A549 (cell line): ENCODE measurements at regions not wholly inside any gene's neighbourhood (a gene's known extent, or its start where the extent isn't known, plus 50 kb on each side); places are given as distances from the start of the nearest gene placed in this dataset.

Source experiments
- ATAC-seq, 2 experiments: fragments of 200-7000 bp in 1 of 2; fragments of >200 bp in 1 of 2; cut with Nextera tagmentation in 1 of 2; cut with Tn5 transposase in 1 of 2; 3 replicates each; pipeline versions ENCODE4 v1.8.0 to v1.9.1; 2018 to 2020; ENCODE audit warnings: mild to moderate bottlenecking in 1 of 2, moderate library complexity in 1 of 2
- CTCF ChIA-PET: fragments of 300-600 bp; sonication (Branson Sonifier 250); formaldehyde crosslinking; extraction: SDS; loops from one replicate; lab custom pipeline; 2021; ENCODE audit warnings: antibody characterized with exemption, inconsistent platforms; lab: Yijun Ruan, JAX
- POLR2A ChIA-PET: fragments of 350-600 bp; formaldehyde crosslinking; extraction: SDS; loops from one replicate; lab custom pipeline; 2021; ENCODE audit warnings: antibody characterized with exemption, inconsistent platforms; lab: Yijun Ruan, JAX
- DNase-seq, 2 experiments: peaks; one replicate each; pipeline versions ENCODE4 v3.0.0 to v3.0.0-alpha.2; 2011 to 2016; ENCODE audit warnings: low read depth in 1 of 2, low spot score in 1 of 2
- FAIRE-seq: peaks from 2 replicates; lab custom pipeline; 2011; peaks lifted over from hg19 to GRCh38; lab: Jason Lieb, UNC
- H3K27ac ChIP-seq, 2 experiments: fragments of >200 bp; sonication (Bioruptor Twin); formaldehyde crosslinking; 3 replicates each; pipeline ENCODE4 v1.5.1; 2016 to 2017
- H3K4me1 ChIP-seq: fragments of >200 bp; sonication (Bioruptor Twin); formaldehyde crosslinking; 3 replicates; pipeline ENCODE4 v1.6.1; 2016
- H3K4me2 ChIP-seq: fragments of >200 bp; sonication (Bioruptor Twin); formaldehyde crosslinking; 3 replicates; pipeline ENCODE4 v1.6.1; 2016
- H3K4me3 ChIP-seq: fragments of >200 bp; sonication (Bioruptor Twin); formaldehyde crosslinking; 3 replicates; pipeline ENCODE4 v1.5.1; 2016
- H3K9me3 ChIP-seq: fragments of >200 bp; sonication (Bioruptor Twin); formaldehyde crosslinking; 3 replicates; pipeline ENCODE4 v1.6.1; 2016
- BHLHE40 ChIP-seq: IDR thresholded peaks from 2 replicates; pipeline ENCODE4 v1.6.1; 2012; ENCODE audit warnings: low read depth, low read length, inconsistent platforms
- CBX2 ChIP-seq: fragments of 200-600 bp; sonication (generic); IDR thresholded peaks from 2 replicates; pipeline ENCODE4 v1.6.1; 2016; ENCODE audit warnings: low read depth, mild to moderate bottlenecking, borderline replicate concordance
- CEBPB ChIP-seq, 2 experiments: fragments of >200 bp in 1 of 2; sonication (Bioruptor Twin) in 1 of 2; formaldehyde crosslinking in 1 of 2; IDR thresholded peaks; 2 replicates each; pipeline ENCODE4 v1.6.1; 2012 to 2016
- CHD2 ChIP-seq: fragments of 150-350 bp; IDR thresholded peaks from 2 replicates; pipeline ENCODE4 v1.6.1; 2014; ENCODE audit warnings: low read length; ENCODE audit not compliant: partially characterized antibody
- EHF ChIP-seq: fragments of 250-450 bp; sonication (Bioruptor Pico); IDR thresholded peaks from 2 replicates; pipeline ENCODE4 v1.5.0; 2020; ENCODE audit warnings: mild to moderate bottlenecking
- EHMT2 ChIP-seq: fragments of 200-600 bp; sonication (generic); IDR thresholded peaks from 2 replicates; pipeline ENCODE4 v1.6.1; 2016; ENCODE audit warnings: antibody characterized with exemption, low read depth, mild to moderate bottlenecking, moderate library complexity
- EP300 ChIP-seq, 2 experiments: fragments of >200 bp; sonication (Bioruptor Twin); formaldehyde crosslinking; IDR thresholded peaks; 2 replicates in 1 of 2; 3 replicates in 1 of 2; pipeline ENCODE4 v1.6.1; 2016 to 2017
- ESRRA ChIP-seq: fragments of 150-350 bp; IDR thresholded peaks from 2 replicates; pipeline ENCODE4 v1.6.1; 2014; ENCODE audit warnings: mild to moderate bottlenecking, low read length, borderline replicate concordance
- FOSL2 ChIP-seq, 2 experiments: fragments of 450-650 bp in 1 of 2; fragments of >200 bp in 1 of 2; sonication (Bioruptor Twin) in 1 of 2; formaldehyde crosslinking; IDR thresholded peaks; 2 replicates each; pipeline versions ENCODE4 v1.5.0 to v1.6.1; 2016 to 2020; ENCODE audit warnings: mild to moderate bottlenecking in 1 of 2, moderate library complexity in 1 of 2
- FOXS1 ChIP-seq: fragments of 250-450 bp; sonication (Bioruptor Pico); IDR thresholded peaks from 2 replicates; pipeline ENCODE4 v1.5.0; 2020; ENCODE audit warnings: mild to moderate bottlenecking, moderate library complexity
- JUN ChIP-seq, 2 experiments: fragments of >200 bp; sonication (Bioruptor Twin); formaldehyde crosslinking; IDR thresholded peaks; 2 replicates in 1 of 2; 3 replicates in 1 of 2; pipeline ENCODE4 v1.6.1; 2016 to 2017
- KDM1A ChIP-seq: fragments of 200-600 bp; sonication (generic); IDR thresholded peaks from 2 replicates; pipeline ENCODE4 v1.6.1; 2016; ENCODE audit warnings: low read depth, mild to moderate bottlenecking
- MAZ ChIP-seq: fragments of 150-350 bp; IDR thresholded peaks from 2 replicates; pipeline ENCODE4 v1.6.1; 2014; ENCODE audit warnings: antibody characterized with exemption, low read depth, low read length, borderline replicate concordance
- MYC ChIP-seq: IDR thresholded peaks from 2 replicates; pipeline ENCODE4 v1.6.1; 2012; ENCODE audit warnings: mild to moderate bottlenecking, inconsistent platforms, low read length, improper control_type of control experiment, borderline replicate concordance
- NFE2L2 ChIP-seq: fragments of 150-350 bp; conservative IDR thresholded peaks from 2 replicates; pipeline ENCODE4 v1.6.1; 2014; ENCODE audit warnings: low read length
- PHF8 ChIP-seq: fragments of 200-600 bp; sonication (generic); IDR thresholded peaks from 2 replicates; pipeline ENCODE4 v1.6.1; 2016; ENCODE audit warnings: low read depth, mild to moderate bottlenecking, antibody characterized with exemption, moderate library complexity, borderline replicate concordance
- POLR2A ChIP-seq: IDR thresholded peaks from 2 replicates; pipeline ENCODE4 v1.6.1; 2012; ENCODE audit warnings: mild to moderate bottlenecking, low read length
- TFCP2L1 ChIP-seq: fragments of 250-450 bp; sonication (Bioruptor Pico); IDR thresholded peaks from 2 replicates; pipeline ENCODE4 v1.5.0; 2021; ENCODE audit warnings: mild to moderate bottlenecking
- TP53 ChIP-seq: fragments of 250-450 bp; sonication (Bioruptor Pico); IDR thresholded peaks from 2 replicates; pipeline ENCODE4 v1.5.0; 2021; ENCODE audit warnings: mild to moderate bottlenecking, moderate library complexity
- ZC3H11A ChIP-seq: fragments of 450-650 bp; IDR thresholded peaks from 2 replicates; pipeline ENCODE4 v1.6.1; 2014; ENCODE audit warnings: antibody characterized with exemption, mild to moderate bottlenecking
- WGBS: methylation state at CpG from one replicate; pipeline ENCODE4 v1.1.6; 2017; ENCODE audit errors: missing lambda C conversion rate; 5-methylcytosine and 5-hydroxymethylcytosine counted together
- TF ChIP-seq, protein P1 (sequence below): IDR thresholded peaks from 2 replicates; pipeline ENCODE4 v1.6.1; 2012
- TF ChIP-seq, protein P2 (sequence below): fragments of >200 bp; sonication (Bioruptor Twin); formaldehyde crosslinking; IDR thresholded peaks from 3 replicates; pipeline ENCODE4 v1.5.1; 2016
- TF ChIP-seq, protein P3 (sequence below): fragments of >200 bp; sonication (Bioruptor Twin); formaldehyde crosslinking; IDR thresholded peaks from 3 replicates; pipeline ENCODE4 v1.6.1; 2016
- TF ChIP-seq, protein P4 (sequence below): IDR thresholded peaks from 2 replicates; pipeline ENCODE4 v1.6.1; 2012
- TF ChIP-seq, protein P5 (sequence below): fragments of 450-650 bp; IDR thresholded peaks from 2 replicates; pipeline ENCODE4 v1.6.1; 2014; ENCODE audit warnings: antibody characterized with exemption
- TF ChIP-seq, protein P6 (sequence below): fragments of 200-600 bp; sonication (generic); IDR thresholded peaks from 2 replicates; pipeline ENCODE4 v1.6.1; 2016; ENCODE audit warnings: antibody characterized with exemption, mild to moderate bottlenecking, moderate library complexity

DNA sequence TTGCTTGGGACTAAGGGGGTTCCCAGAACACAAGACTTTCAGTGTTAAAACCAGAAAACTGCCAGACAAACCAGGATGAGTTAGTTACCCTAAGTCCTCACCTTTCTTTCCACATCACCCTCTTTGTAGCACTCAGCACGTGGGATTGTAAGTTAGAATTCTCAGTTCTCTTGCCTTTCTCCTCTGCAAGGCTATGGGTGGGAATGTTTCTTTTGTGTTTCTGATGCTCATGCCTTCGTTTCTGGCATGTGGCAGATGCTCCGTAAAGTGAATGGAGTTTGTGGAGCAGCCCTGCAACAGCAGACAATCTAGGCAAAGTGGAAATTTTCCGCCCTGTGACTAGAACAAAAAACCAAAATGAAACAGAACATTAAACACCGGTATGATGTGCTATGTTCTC is 64.7 kb upstream of the SPP1 start:
- FAIRE-seq, result no peak
- ATAC-seq, result no peak
- CTCF ChIA-PET, result interaction anchor here (1.3 kb wide), 1 partner anchor 62 kb away, joined by 3 read pairs; no protein-coding TSS in a partner anchor

DNA sequence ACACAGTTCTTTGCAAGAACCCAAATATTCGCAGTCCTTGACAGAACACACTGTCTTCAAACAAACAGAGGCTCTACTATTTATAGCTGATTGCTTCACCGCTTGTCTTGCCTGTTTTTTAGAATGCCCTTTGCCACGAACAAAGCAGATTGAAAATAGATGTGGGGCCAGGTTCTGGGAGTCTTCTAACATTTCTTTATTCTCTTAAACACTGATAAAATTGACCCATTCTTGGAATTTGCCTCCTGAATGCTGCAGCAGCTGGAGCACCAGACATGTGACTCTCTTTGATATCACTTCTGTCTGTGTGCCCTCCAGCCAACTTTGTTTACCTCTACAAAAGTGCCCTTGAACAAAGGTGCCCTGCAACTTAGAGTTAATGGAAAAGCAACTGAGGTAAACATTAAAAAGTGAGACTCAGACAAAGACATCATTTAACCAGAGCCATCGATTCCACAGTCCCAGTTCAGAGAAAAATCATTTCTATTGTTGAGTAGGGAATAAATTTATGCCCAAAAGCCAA is 64.2 kb upstream of the SPP1 start:
- H3K27ac ChIP-seq, result no peak overlapping the region; a peak in 1 of 6 replicates
- TF ChIP-seq EHF (no peak), ZC3H11A (no peak), EP300 (IDR thresholded peaks at IDR 0.05) (no peak), FOXS1 (no peak), MYC (no peak), TP53 (CRISPR knock-in tag) (no peak), PHF8 (no peak), TFCP2L1 (CRISPR knock-in tag) (no peak)
- TF ChIP-seq, protein P1, sequence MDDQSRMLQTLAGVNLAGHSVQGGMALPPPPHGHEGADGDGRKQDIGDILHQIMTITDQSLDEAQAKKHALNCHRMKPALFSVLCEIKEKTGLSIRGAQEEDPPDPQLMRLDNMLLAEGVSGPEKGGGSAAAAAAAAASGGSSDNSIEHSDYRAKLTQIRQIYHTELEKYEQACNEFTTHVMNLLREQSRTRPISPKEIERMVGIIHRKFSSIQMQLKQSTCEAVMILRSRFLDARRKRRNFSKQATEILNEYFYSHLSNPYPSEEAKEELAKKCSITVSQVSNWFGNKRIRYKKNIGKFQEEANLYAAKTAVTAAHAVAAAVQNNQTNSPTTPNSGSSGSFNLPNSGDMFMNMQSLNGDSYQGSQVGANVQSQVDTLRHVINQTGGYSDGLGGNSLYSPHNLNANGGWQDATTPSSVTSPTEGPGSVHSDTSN, result no peak
- TF ChIP-seq, protein P2, sequence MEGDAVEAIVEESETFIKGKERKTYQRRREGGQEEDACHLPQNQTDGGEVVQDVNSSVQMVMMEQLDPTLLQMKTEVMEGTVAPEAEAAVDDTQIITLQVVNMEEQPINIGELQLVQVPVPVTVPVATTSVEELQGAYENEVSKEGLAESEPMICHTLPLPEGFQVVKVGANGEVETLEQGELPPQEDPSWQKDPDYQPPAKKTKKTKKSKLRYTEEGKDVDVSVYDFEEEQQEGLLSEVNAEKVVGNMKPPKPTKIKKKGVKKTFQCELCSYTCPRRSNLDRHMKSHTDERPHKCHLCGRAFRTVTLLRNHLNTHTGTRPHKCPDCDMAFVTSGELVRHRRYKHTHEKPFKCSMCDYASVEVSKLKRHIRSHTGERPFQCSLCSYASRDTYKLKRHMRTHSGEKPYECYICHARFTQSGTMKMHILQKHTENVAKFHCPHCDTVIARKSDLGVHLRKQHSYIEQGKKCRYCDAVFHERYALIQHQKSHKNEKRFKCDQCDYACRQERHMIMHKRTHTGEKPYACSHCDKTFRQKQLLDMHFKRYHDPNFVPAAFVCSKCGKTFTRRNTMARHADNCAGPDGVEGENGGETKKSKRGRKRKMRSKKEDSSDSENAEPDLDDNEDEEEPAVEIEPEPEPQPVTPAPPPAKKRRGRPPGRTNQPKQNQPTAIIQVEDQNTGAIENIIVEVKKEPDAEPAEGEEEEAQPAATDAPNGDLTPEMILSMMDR, result no peak
- TF ChIP-seq, protein P3, sequence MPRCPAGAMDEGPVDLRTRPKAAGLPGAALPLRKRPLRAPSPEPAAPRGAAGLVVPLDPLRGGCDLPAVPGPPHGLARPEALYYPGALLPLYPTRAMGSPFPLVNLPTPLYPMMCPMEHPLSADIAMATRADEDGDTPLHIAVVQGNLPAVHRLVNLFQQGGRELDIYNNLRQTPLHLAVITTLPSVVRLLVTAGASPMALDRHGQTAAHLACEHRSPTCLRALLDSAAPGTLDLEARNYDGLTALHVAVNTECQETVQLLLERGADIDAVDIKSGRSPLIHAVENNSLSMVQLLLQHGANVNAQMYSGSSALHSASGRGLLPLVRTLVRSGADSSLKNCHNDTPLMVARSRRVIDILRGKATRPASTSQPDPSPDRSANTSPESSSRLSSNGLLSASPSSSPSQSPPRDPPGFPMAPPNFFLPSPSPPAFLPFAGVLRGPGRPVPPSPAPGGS, result no peak
- TF ChIP-seq, all 56 proteins: peak for 0
- CTCF ChIA-PET, result no interaction called here
- peaks cover 20% of the 10 kb centered on the region; the same call in 2 of the 3 replicates for H3K4me1 ChIP-seq
- no peak overlapping the region for H3K4me3 ChIP-seq
- POLR2A ChIA-PET, result no interaction called here
- H3K9me3 ChIP-seq, result no peaks in the 10 kb centered on the region
- DNase-seq (no peak), FAIRE-seq (no peak), ATAC-seq (no peak)
- 28% methylated on average over 4 of the region's 4 CpGs for WGBS
- H3K4me2 ChIP-seq, result peak overlapping the region; percentile 35; the same call in 1 of the 3 replicates

More for the DNA sequence above, 64.7 kb upstream of the SPP1 start:
- no peak overlapping the region for H3K4me3 ChIP-seq
- POLR2A ChIA-PET, result no interaction called here
- no peak overlapping the region for H3K4me2 ChIP-seq
- no peaks in the 10 kb centered on the region for H3K9me3 ChIP-seq
- 72% methylated on average over 5 of the region's 5 CpGs for WGBS
- DNase-seq, result no peak
- TF ChIP-seq, protein P4, sequence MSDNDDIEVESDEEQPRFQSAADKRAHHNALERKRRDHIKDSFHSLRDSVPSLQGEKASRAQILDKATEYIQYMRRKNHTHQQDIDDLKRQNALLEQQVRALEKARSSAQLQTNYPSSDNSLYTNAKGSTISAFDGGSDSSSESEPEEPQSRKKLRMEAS, result no peak
- TF ChIP-seq, protein P3, result no peak
- TF ChIP-seq CHD2, result no peak
- no peak for TF ChIP-seq EHMT2
- TF ChIP-seq ESRRA, result no peak
- no peak for TF ChIP-seq MAZ
- TF ChIP-seq, protein P1, result no peak
- TF ChIP-seq, protein P5, sequence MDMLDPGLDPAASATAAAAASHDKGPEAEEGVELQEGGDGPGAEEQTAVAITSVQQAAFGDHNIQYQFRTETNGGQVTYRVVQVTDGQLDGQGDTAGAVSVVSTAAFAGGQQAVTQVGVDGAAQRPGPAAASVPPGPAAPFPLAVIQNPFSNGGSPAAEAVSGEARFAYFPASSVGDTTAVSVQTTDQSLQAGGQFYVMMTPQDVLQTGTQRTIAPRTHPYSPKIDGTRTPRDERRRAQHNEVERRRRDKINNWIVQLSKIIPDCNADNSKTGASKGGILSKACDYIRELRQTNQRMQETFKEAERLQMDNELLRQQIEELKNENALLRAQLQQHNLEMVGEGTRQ, result no peak
- TF ChIP-seq NFE2L2, result no peak
- no peak for TF ChIP-seq JUN (IDR thresholded peaks at IDR 0.05)
- no peak for TF ChIP-seq BHLHE40
- no peak for TF ChIP-seq EHF
- TF ChIP-seq POLR2A, result no peak
- TF ChIP-seq CEBPB (IDR thresholded peaks at IDR 0.05), result no peak
- TF ChIP-seq TFCP2L1 (CRISPR knock-in tag), result no peak
- TF ChIP-seq FOSL2 (IDR thresholded peaks at IDR 0.05), result no peak
- no peak for TF ChIP-seq FOSL2 (CRISPR knock-in tag; IDR thresholded peaks at IDR 0.05)
- no peak for TF ChIP-seq KDM1A
- TF ChIP-seq CBX2, result no peak
- TF ChIP-seq, protein P6, sequence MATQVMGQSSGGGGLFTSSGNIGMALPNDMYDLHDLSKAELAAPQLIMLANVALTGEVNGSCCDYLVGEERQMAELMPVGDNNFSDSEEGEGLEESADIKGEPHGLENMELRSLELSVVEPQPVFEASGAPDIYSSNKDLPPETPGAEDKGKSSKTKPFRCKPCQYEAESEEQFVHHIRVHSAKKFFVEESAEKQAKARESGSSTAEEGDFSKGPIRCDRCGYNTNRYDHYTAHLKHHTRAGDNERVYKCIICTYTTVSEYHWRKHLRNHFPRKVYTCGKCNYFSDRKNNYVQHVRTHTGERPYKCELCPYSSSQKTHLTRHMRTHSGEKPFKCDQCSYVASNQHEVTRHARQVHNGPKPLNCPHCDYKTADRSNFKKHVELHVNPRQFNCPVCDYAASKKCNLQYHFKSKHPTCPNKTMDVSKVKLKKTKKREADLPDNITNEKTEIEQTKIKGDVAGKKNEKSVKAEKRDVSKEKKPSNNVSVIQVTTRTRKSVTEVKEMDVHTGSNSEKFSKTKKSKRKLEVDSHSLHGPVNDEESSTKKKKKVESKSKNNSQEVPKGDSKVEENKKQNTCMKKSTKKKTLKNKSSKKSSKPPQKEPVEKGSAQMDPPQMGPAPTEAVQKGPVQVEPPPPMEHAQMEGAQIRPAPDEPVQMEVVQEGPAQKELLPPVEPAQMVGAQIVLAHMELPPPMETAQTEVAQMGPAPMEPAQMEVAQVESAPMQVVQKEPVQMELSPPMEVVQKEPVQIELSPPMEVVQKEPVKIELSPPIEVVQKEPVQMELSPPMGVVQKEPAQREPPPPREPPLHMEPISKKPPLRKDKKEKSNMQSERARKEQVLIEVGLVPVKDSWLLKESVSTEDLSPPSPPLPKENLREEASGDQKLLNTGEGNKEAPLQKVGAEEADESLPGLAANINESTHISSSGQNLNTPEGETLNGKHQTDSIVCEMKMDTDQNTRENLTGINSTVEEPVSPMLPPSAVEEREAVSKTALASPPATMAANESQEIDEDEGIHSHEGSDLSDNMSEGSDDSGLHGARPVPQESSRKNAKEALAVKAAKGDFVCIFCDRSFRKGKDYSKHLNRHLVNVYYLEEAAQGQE, result no peak
- H3K4me1 ChIP-seq, result peaks cover 20% of the 10 kb centered on the region; the same call in 2 of the 3 replicates
- no peak overlapping the region; a peak in 1 of 6 replicates for H3K27ac ChIP-seq
